ENCODE measurements at regions not wholly inside any gene's neighbourhood (a gene's known extent, or its start where the extent isn't known, plus 50 kb on each side); places are given as distances from the start of the nearest gene placed in this dataset.

- Histone ChIP-seq H3K27ac (no peak overlapping the region), H3F3A (ENCODE audit: low read depth) (peaks cover 8% of the 10 kb centered on the region), H4K20me1 (ENCODE audit: low read depth) (no peaks in the 10 kb centered on the region), H3K4me2 (no peak overlapping the region), H3K4me3 (no peak overlapping the region), H2AFZ (replicated peaks) (no peak overlapping the region), H3K9ac (no peak overlapping the region), H3K79me2 (ENCODE audit: low read depth) (no peaks in the 10 kb centered on the region), H3K4me1 (peaks cover 10% of the 10 kb centered on the region), H3K27me3 (peaks cover 93% of the 10 kb centered on the region), H3K36me3 (no peaks in the 10 kb centered on the region), H3K9me3 (ENCODE audit: low read depth) (no peaks in the 10 kb centered on the region)
- DNase-seq (ENCODE audit: low spot score) = no peak
- Mint-ChIP-seq H3K4me3 (no peak overlapping the region), H3K27ac (no peak overlapping the region), H3K36me3 (no peaks in the 10 kb centered on the region), H3K9me3 (no peaks in the 10 kb centered on the region), H3K27me3 (ENCODE audit: insufficient read depth, low read depth) (peaks cover 18% of the 10 kb centered on the region), H3K4me1 (peaks cover 3% of the 10 kb centered on the region)
- TF ChIP-seq EZH2 (IDR thresholded peaks at IDR 0.05) = no peak
These were observed 70.7 kb upstream of the GALNT9 start for GRCh38 chr12:132400011-132400641.

- H3K9ac ChIP-seq = no peak overlapping the region
- H3K4me1 ChIP-seq = peaks cover 10% of the 10 kb centered on the region
- H4K20me1 ChIP-seq (ENCODE audit: low read depth) = no peaks in the 10 kb centered on the region
- H3K4me2 ChIP-seq = no peak overlapping the region
- H3K36me3 ChIP-seq = no peaks in the 10 kb centered on the region
- TF ChIP-seq EZH2phosphoT487 (IDR thresholded peaks at IDR 0.05) (no peak), EZH2 (IDR thresholded peaks at IDR 0.05) (no peak), CTCF (IDR thresholded peaks at IDR 0.05) (no peak)
- peaks cover 15% of the 10 kb centered on the region for H3F3A ChIP-seq (ENCODE audit: low read depth)
- H3K36me3 Mint-ChIP-seq = peaks cover 2% of the 10 kb centered on the region
- H3K27me3 ChIP-seq = peaks cover 93% of the 10 kb centered on the region
- H3K27ac ChIP-seq = no peak overlapping the region
- H3K9me3 Mint-ChIP-seq = no peaks in the 10 kb centered on the region
- no peaks in the 10 kb centered on the region for H3K9me3 ChIP-seq (ENCODE audit: low read depth)
- no peak overlapping the region for H3K27ac Mint-ChIP-seq
- H3K79me2 ChIP-seq (ENCODE audit: low read depth) = no peaks in the 10 kb centered on the region
- no peak overlapping the region for H2AFZ ChIP-seq (replicated peaks)
- DNase-seq (ENCODE audit: low spot score) = no peak
- H3K4me3 Mint-ChIP-seq = no peak overlapping the region
- H3K4me1 Mint-ChIP-seq = peaks cover 3% of the 10 kb centered on the region
- H3K27me3 Mint-ChIP-seq (ENCODE audit: insufficient read depth, low read depth) = peaks cover 25% of the 10 kb centered on the region
- no peak overlapping the region for H3K4me3 ChIP-seq
These were observed 70.0 kb upstream of the GALNT9 start for GRCh38 chr12:132399092-132400010.

- TF ChIP-seq EZH2 (IDR thresholded peaks at IDR 0.05) (no peak), EZH2phosphoT487 (IDR thresholded peaks at IDR 0.05) (no peak), CTCF (IDR thresholded peaks at IDR 0.05) (no peak)
- no peaks in the 10 kb centered on the region for H3K9me3 Mint-ChIP-seq
- no peak overlapping the region for H3K27ac Mint-ChIP-seq
These were observed 69.1 kb upstream of the GALNT9 start for GRCh38 chr12:132398386-132398991.

More at GRCh38 chr12:132398386-132398991, 69.1 kb upstream of the GALNT9 start:
- H3K4me2 ChIP-seq = no peak overlapping the region
- Mint-ChIP-seq H3K27me3 (ENCODE audit: insufficient read depth, low read depth) (peaks cover 26% of the 10 kb centered on the region), H3K36me3 (peaks cover 2% of the 10 kb centered on the region), H3K4me3 (no peak overlapping the region), H3K4me1 (peaks cover 3% of the 10 kb centered on the region)
- DNase-seq (ENCODE audit: low spot score) = no peak
- H3F3A ChIP-seq (ENCODE audit: low read depth) = peaks cover 15% of the 10 kb centered on the region
- no peak overlapping the region for H3K4me3 ChIP-seq
- no peaks in the 10 kb centered on the region for H3K9me3 ChIP-seq (ENCODE audit: low read depth)
- H3K36me3 ChIP-seq = no peaks in the 10 kb centered on the region
- H3K27ac ChIP-seq = no peak overlapping the region
- peaks cover 92% of the 10 kb centered on the region for H3K27me3 ChIP-seq
- H3K79me2 ChIP-seq (ENCODE audit: low read depth) = no peaks in the 10 kb centered on the region
- H4K20me1 ChIP-seq (ENCODE audit: low read depth) = no peaks in the 10 kb centered on the region
- H2AFZ ChIP-seq (replicated peaks) = no peak overlapping the region
- H3K9ac ChIP-seq = no peak overlapping the region
- peaks cover 10% of the 10 kb centered on the region for H3K4me1 ChIP-seq
